Medulla oblongata (tissue), 1 donor: ENCODE measurements at regions not wholly inside any gene's neighbourhood (a gene's known extent, or its start where the extent isn't known, plus 50 kb on each side); places are given as distances from the start of the nearest gene placed in this dataset.
A peak's percentile ranks its signal among the peaks of the same experiment; 100 is the strongest.

ENCODE experiments used
- DNase-seq: peaks from one replicate; pipeline ENCODE4 v3.0.0-alpha.2; 2015; ENCODE audit errors: extremely low spot score

GRCh38 chr5:166166071-166166470 is 2125.4 kb upstream of the WWC1 start:
- no peak for DNase-seq

- no peak for DNase-seq
These were observed 2118.8 kb upstream of the WWC1 start for GRCh38 chr5:166172597-166172996.

DNA sequence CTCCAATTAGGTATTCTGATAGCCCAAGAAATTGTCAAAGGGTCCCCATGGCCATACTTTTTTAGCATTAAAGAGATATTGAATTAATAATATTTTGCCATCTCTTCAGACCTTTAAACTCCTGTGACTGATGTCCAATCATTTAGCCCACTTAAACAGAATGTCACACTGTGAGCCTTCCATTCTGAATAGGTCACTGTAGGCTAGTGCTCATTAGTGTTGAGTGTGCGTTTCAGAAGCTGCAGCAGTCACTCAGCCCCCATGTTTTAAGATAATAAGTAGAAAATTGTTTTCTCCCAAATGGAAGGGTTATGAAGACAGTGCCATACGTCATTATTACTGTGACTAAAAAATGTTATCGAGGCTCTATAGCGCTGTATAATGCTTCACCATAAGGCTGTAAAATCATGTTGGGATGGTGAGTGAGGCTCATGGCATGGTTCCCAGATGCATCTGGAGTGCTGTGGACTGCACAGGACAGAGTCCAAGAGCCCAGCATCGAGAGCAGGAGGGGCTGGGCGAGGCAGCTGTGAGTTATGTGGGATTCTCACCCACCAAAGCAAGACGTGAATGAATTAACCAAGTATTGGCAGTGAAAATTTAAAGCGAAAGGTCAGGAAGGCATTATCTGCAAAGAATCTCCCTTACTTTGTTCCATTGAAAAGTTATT is 2112.9 kb upstream of the WWC1 start:
- peak; percentile 11 for DNase-seq

- DNase-seq, result no peak
These were observed 2106.3 kb upstream of the WWC1 start for GRCh38 chr5:166185185-166185584.

GRCh38 chr5:166188501-166189325 is 2102.7 kb upstream of the WWC1 start:
- DNase-seq, result no peak

- no peak for DNase-seq
These were observed 2098.7 kb upstream of the WWC1 start for GRCh38 chr5:166192696-166193095.

DNA sequence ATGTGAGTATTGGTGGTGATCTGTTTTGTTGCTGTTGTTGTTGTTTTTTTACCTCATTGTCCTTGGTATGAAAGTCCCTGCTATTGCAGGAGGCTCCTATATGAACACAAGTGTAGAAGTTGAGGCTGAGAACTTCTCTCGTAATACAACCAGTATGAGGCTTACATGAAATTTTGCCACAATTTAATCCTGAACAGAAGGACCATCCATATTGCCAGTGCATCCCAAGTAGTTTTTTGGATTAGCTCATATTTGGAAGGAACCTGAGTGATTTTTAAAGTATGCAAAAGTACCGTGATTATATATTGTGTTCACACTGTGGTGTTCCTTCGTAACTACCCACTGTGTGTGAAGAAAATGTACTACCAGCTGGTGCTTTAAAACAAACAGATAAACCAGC is 2095.5 kb upstream of the WWC1 start:
- DNase-seq, result no peak

DNA sequence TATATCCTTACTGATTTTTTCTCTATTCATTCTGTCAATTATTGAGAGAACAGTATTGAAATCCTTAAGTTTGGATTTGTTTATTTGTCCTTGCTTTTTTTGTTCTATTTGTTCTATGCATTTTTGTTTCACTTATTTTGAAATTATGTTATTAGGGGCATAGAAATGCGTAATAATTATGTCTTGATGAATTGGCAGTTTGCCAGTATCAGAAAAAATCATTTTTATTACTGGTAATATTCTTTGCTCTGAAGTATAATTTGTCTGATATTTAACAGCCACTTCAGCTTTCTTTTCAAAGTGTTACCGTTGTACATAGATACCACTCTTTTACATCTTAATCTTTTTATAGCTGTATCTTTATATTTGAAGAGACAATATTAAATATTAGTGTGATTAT is 2090.9 kb upstream of the WWC1 start:
- DNase-seq, result no peak

- no peak for DNase-seq
These were observed 2079.8 kb upstream of the WWC1 start for GRCh38 chr5:166211640-166212039.

- no peak for DNase-seq
These were observed 2055.1 kb upstream of the WWC1 start for GRCh38 chr5:166236327-166236726.

- no peak for DNase-seq
These were observed 2050.7 kb upstream of the WWC1 start for GRCh38 chr5:166240705-166241104.

- DNase-seq, result no peak
These were observed 2045.9 kb upstream of the WWC1 start for GRCh38 chr5:166245556-166245955.

DNA sequence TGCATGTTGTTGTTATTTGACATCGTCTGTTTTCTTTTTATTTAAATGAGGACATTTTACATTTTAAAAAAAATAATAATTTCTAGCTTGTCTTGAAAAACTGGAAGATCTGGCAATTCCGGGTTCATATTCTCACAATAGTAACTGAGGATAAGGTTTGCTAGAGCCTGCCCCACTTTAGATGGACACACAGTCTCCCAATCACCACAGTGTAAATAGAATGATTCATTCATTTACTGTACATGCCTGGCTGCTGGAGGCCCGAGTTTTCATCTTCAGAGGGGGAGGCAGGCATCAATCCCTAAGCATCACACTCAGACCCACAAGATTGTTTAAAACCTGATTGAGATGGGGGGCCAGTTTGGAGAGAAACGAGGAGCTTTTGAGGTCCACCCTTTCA is 2039.7 kb upstream of the WWC1 start:
- DNase-seq, result no peak

DNA sequence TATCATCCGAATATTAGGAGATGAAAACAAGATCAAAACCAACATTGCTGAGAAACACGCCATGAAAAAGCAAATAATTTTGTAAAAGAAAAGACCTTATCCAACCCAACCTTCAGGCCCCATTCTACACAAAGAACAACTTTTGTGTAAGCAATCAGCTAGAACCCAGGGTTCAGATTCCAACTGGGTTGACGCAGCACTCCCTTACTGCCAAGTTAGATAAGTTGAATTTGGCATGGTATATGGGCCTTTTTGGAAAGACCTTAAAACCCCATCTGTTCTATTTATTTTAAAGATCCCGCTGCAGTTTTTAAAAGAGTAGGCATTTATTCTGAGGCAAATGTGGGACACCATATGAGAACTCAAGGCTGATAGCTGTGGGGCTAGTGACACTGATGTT is 2033.8 kb upstream of the WWC1 start:
- DNase-seq, result no peak

DNA sequence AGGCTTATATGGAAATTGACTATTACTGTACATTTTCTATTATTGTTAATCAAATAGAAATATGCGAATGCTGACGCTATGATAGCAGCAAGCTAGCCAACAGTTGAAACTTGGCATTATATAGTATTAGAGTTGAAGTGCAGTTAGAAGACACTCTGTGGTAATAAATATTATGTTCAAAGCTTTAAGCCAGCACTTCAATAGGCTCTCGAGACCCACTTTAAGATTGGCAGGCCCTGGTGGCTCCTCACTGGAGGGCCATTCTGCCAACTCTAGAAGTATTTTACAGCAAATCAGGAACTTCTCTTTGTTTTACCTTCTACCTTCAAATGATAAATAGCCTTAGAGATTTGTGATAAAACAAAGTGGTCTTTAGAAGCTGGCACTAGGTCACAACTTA is 2029.0 kb upstream of the WWC1 start:
- no peak for DNase-seq

- DNase-seq, result no peak
These were observed 2023.5 kb upstream of the WWC1 start for GRCh38 chr5:166267907-166268306.

- DNase-seq, result no peak
These were observed 2020.7 kb upstream of the WWC1 start for GRCh38 chr5:166270712-166271111.

DNA sequence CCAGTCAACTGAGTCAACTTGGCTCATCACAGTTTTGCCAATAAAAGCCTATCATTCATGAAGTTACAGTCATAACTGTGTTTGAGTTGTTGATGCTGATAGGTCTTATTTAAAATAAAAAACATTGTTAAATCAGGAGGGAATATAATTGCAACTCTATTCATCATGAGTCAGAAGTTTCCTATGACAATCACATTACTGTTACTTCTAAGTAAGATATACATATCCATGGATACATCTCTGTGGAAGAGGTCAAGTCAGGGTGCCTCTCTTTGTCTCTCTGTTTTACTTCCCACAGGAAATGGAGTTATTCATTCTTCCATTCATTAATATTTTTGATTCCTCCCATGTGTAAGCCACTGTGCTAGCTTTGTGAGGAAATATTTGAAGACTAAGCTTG is 2015.4 kb upstream of the WWC1 start:
- DNase-seq, result no peak

DNA sequence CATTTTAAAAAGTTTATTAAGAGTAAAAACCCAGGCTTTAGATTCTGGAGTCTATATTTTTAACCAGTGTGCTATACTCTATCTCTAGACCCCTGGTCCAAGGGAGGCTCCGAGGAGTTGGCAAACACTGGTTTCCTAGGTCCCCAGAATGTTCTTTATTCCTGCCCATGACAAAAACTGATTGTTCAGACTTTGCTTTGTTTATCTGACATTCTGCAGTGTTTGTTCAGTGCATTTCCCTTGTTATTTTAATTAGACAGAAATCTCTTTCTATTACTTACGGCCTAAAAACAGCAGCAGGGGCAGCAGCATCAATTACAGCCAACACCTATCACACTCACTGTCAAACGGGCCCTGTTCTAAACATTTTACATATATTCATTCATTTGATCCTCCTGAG is 2011.6 kb upstream of the WWC1 start:
- no peak for DNase-seq

GRCh38 chr5:166281433-166281832 is 2010.0 kb upstream of the WWC1 start:
- peak; percentile 7 for DNase-seq

- DNase-seq, result no peak
These were observed 2008.5 kb upstream of the WWC1 start for GRCh38 chr5:166282939-166283338.

- no peak for DNase-seq
These were observed 2006.1 kb upstream of the WWC1 start for GRCh38 chr5:166285361-166285760.

GRCh38 chr5:166286832-166287231 is 2004.6 kb upstream of the WWC1 start:
- DNase-seq, result no peak
